Coronary artery (tissue), 2 donors: ENCODE measurements at regions not wholly inside any gene's neighbourhood (a gene's known extent, or its start where the extent isn't known, plus 50 kb on each side); places are given as distances from the start of the nearest gene placed in this dataset.

Source experiments
- DNase-seq: peaks from one replicate; pipeline ENCODE4 v3.0.0-alpha.2; 2017; ENCODE audit warnings: low spot score
- H3K27ac ChIP-seq, 2 donors: fragments of 200-600 bp; sonication (generic); one replicate each; pipeline ENCODE4 v1.5.1; 2016 to 2019
- H3K4me3 ChIP-seq: fragments of 200-600 bp; sonication (generic); 2 replicates; pipeline ENCODE4 v1.5.1; 2016; ENCODE audit warnings: mild to moderate bottlenecking, moderate library complexity
- TF ChIP-seq, protein P1 (sequence below): fragments of 200-600 bp; sonication (generic); IDR thresholded peaks from one replicate; pipeline ENCODE4 v1.5.1; 2019; ENCODE audit warnings: antibody characterized with exemption

DNA sequence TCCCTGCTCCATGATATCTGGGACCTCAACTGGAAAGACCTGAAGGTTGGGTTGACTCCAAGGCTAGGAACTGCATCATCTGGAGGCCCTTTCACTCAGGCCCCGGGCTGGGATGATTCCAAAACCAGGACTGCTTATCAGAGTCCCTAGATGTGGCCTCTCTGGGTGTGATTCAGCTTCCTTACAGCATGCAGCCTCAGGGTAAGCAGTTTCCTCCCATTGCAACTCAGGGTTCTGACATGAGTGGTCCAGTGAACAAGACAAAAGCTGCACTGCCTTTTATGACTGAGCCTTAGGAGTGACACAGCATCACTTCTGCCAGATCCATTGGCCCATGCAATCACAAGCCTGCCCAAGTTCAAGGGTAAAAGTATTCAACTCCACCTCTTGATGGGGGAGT is 502.8 kb downstream of the COG6 start:
- Histone ChIP-seq H3K27ac (no peak overlapping the region), H3K4me3 (no peak overlapping the region)
- TF ChIP-seq, protein P1, sequence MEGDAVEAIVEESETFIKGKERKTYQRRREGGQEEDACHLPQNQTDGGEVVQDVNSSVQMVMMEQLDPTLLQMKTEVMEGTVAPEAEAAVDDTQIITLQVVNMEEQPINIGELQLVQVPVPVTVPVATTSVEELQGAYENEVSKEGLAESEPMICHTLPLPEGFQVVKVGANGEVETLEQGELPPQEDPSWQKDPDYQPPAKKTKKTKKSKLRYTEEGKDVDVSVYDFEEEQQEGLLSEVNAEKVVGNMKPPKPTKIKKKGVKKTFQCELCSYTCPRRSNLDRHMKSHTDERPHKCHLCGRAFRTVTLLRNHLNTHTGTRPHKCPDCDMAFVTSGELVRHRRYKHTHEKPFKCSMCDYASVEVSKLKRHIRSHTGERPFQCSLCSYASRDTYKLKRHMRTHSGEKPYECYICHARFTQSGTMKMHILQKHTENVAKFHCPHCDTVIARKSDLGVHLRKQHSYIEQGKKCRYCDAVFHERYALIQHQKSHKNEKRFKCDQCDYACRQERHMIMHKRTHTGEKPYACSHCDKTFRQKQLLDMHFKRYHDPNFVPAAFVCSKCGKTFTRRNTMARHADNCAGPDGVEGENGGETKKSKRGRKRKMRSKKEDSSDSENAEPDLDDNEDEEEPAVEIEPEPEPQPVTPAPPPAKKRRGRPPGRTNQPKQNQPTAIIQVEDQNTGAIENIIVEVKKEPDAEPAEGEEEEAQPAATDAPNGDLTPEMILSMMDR = no peak
- DNase-seq = no peak

DNA sequence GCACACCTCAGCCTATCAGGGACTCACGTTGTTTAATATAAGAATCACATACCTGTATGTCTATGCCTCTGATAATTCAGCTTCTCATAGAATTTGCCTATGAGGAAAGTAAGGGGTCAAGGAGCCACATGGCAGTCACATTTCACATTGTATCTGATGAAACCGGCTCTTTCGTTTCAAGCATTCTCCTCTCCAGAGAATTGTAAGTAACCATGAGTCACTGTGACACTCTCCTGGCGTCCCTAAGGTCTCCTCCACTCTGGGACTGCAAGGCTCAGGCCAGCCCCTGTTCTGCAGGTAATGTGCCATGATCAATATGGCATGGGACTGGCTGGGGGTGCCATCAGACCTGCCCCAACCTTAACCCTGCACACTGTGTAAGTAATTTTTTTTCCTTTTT is 503.3 kb downstream of the COG6 start:
- Histone ChIP-seq H3K4me3 (no peak overlapping the region), H3K27ac (no peak overlapping the region)
- DNase-seq = no peak
- TF ChIP-seq, protein P1 = no peak

DNA sequence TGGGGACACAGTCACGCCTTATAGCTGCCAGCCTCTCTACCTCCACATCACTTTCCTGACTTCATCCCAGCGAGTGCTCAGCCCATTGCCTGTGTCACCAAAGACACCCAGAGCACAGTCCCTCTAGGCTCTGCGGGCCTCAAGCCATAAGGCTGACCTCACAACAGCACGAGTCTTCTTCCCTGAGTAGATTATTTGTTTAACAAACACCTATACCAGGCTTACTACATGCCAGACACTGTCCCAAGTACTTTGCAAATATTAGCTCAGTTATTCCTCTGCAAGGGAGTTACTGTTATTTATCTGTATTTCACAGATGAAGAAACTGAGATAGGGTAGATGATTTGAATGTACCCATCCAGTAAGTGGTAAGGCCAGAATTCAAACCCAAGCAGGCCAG is 504.3 kb downstream of the COG6 start:
- H3K27ac ChIP-seq = no peak overlapping the region
- H3K4me3 ChIP-seq = no peak overlapping the region
- TF ChIP-seq, protein P1 = no peak
- DNase-seq = no peak

DNA sequence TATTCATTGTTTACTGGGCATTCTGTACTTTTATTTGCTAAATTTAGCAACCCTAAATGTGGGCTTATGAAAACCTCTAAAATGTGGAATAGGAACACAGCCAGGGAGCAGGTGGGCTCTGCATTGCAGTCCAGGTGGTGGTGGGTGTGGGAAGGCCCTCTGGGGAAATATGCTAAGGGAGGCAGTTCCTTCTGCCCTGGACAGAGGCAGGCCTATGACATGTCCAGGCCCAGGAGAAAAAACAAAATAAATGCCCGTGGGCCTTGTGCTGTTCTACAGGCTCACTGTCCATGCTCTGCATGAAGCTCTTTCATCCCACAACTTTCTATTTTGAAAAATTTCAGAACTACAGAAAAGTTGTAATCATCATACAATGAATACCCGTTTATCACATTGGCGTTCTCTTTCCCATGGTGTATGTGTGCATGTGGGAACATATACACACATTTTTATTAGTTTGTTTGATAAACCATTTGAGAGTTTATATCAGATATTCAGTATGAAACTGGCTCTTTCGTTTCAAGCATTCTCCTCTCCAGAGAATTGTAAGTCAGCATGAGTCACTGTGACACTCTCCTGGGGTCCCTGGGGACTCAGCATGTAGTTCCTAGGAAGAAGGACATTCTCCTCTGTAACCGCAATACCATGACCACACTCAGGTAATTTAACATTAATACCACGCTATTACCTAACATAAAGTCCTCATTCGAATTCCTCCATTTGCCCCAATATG is 505.3 kb downstream of the COG6 start:
- DNase-seq = no peak
- Histone ChIP-seq H3K4me3 (no peak overlapping the region), H3K27ac (no peak overlapping the region)
- TF ChIP-seq, protein P1 = no peak

DNA sequence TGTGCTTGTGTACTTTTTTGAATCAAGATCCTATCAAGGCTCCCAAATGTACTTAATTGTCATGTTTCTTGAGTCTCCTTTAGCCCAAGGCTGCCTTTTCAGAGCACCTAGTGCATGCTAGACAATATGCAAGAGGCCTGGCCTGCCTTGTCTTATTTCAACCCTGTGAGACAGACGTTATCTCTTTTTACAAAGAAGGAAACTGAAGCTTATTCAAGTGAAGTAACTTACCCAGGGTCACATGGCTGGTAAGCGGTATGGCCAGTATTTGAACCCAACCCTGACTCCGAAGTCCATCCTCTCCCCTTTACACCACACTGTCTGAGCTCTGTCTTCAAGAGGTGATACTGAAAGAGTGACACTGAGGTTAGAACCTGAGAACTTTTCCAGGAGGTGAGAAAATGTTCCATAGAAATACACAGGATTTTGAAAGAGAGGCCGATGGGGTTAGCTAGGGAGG is 505.1 kb downstream of the FOXO1 start:
- no peak overlapping the region for H3K27ac ChIP-seq
- TF ChIP-seq, protein P1 = no peak
- H3K4me3 ChIP-seq = no peak overlapping the region
- DNase-seq = no peak

DNA sequence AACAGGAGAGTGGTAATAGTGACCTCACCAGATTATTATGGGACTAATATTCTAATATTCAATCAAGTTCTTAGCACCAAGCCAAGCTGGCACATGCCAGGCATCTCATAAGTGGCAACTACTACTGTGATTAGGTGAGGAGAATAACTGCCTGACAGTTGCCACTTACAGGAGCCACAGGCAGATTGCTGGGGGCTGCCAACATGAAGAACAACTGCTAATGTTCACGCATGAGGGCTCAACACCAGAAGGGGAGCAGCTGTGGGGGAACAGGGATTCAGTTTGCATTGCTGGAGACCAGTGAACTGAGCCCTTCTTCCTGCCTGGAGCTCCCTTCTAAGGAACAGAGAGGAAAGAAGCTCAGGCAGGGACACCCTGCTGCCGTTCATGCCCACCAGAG is 504.5 kb downstream of the FOXO1 start:
- Histone ChIP-seq H3K4me3 (no peak overlapping the region), H3K27ac (no peak overlapping the region)
- no peak for DNase-seq
- TF ChIP-seq, protein P1 = no peak
